NCI-H446 treated with DMSO at 0.1 percent for 48 hours (cell line): ENCODE measurements at regions not wholly inside any gene's neighbourhood (a gene's known extent, or its start where the extent isn't known, plus 50 kb on each side); places are given as distances from the start of the nearest gene placed in this dataset.

Source experiments
- DNase-seq: peaks from one replicate; lab custom pipeline; 2025; lab: John Stamatoyannopoulos, UW

- DNase-seq, result no peak
Measured at GRCh38 chr12:81809829-81810595, 50.9 kb upstream of the PPFIA2 start.

GRCh38 chr12:81809113-81809777, 50.1 kb upstream of the PPFIA2 start:
- DNase-seq, result no peak
